Endothelial cell (in vitro differentiated cells): ENCODE measurements at regions not wholly inside any gene's neighbourhood (a gene's known extent, or its start where the extent isn't known, plus 50 kb on each side); places are given as distances from the start of the nearest gene placed in this dataset.

Experiments used
- DNase-seq: peaks from one replicate; pipeline ENCODE4 v3.0.0; 2021; ENCODE audit warnings: low spot score
- H3K27ac Mint-ChIP-seq: one replicate; pipeline ENCODE4 v1.8.0; 2021; ENCODE audit warnings: mixed read lengths, inconsistent platforms; ENCODE audit not compliant: unreplicated experiment
- H3K27me3 Mint-ChIP-seq: one replicate; pipeline ENCODE4 v1.8.0; 2021; ENCODE audit warnings: mild to moderate bottlenecking, moderate library complexity, mixed read lengths, inconsistent platforms; ENCODE audit not compliant: unreplicated experiment
- H3K36me3 Mint-ChIP-seq: one replicate; pipeline ENCODE4 v1.8.0; 2021; ENCODE audit warnings: mild to moderate bottlenecking, low read depth, mixed read lengths, inconsistent platforms; ENCODE audit not compliant: unreplicated experiment
- H3K4me1 Mint-ChIP-seq: one replicate; pipeline ENCODE4 v1.8.0; 2021; ENCODE audit warnings: mild to moderate bottlenecking, mixed read lengths, inconsistent platforms; ENCODE audit not compliant: unreplicated experiment
- H3K4me3 Mint-ChIP-seq: one replicate; pipeline ENCODE4 v1.8.0; 2021; ENCODE audit warnings: mild to moderate bottlenecking, mixed read lengths, inconsistent platforms; ENCODE audit not compliant: unreplicated experiment
- H3K9me3 Mint-ChIP-seq: one replicate; pipeline ENCODE4 v1.8.0; 2021; ENCODE audit warnings: mixed read lengths, inconsistent platforms; ENCODE audit not compliant: unreplicated experiment
- TF ChIP-seq, protein P1 (sequence below): fragments of 200-600 bp; sonication (generic); IDR thresholded peaks from one replicate; pipeline ENCODE4 v1.5.0; 2021; ENCODE audit warnings: antibody characterized with exemption; ENCODE audit not compliant: unreplicated experiment

DNA sequence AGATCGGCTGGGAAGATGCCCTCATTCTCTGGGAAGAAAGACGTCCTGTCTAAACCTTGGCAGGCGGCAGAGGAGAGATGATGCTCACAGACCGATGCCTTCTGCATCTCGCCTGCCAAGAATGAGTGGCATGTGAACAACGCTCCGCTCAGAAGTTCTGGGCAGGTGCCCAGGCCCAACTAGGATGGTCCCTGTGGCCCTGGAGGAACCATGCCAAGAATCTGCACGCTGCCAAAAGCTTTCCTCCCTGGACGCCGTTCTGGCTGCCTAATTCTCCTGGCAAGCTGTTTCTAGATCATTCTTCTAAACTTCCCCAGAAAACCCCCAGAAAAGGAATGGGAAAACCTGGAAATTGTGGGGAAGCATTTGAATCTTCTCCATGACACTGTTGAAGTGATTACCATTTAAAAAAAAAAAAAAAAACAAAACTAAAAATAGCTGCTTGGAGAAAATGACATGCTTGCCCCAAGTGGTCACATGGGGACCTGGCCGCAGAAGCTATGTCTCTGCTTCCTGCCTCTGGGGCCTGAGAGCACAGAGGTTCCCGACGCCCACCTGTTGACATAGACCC lies 440.9 kb downstream of the PRDM2 start:
- Mint-ChIP-seq H3K9me3 (no peaks in the 10 kb centered on the region), H3K36me3 (no peaks in the 10 kb centered on the region), H3K4me1 (peaks cover 10% of the 10 kb centered on the region), H3K4me3 (no peak overlapping the region), H3K27ac (no peak overlapping the region), H3K27me3 (no peaks in the 10 kb centered on the region)
- no peak for DNase-seq
- TF ChIP-seq, protein P1, sequence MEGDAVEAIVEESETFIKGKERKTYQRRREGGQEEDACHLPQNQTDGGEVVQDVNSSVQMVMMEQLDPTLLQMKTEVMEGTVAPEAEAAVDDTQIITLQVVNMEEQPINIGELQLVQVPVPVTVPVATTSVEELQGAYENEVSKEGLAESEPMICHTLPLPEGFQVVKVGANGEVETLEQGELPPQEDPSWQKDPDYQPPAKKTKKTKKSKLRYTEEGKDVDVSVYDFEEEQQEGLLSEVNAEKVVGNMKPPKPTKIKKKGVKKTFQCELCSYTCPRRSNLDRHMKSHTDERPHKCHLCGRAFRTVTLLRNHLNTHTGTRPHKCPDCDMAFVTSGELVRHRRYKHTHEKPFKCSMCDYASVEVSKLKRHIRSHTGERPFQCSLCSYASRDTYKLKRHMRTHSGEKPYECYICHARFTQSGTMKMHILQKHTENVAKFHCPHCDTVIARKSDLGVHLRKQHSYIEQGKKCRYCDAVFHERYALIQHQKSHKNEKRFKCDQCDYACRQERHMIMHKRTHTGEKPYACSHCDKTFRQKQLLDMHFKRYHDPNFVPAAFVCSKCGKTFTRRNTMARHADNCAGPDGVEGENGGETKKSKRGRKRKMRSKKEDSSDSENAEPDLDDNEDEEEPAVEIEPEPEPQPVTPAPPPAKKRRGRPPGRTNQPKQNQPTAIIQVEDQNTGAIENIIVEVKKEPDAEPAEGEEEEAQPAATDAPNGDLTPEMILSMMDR: no peak

DNA sequence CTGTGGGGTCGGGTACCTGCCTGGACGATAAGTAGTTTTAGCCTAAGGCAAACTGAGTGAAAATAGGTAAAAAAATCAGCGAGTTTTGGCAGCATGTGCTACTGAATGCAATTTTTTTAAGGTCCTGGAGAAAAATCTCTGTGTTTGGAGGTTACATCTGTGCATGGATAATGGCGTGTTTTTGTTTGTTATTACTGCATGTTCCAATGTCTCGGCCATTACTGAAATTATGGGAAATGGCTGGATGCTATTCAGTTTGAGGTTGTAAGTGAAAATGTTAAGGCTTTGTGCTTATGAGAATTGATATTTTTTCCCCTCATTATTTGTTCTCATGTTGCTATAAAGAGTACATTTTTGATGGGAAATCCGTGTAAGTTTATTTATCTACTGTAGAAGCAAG lies 441.7 kb downstream of the PRDM2 start:
- no peaks in the 10 kb centered on the region for H3K9me3 Mint-ChIP-seq
- H3K4me1 Mint-ChIP-seq: peaks cover 6% of the 10 kb centered on the region
- H3K4me3 Mint-ChIP-seq: no peak overlapping the region
- no peaks in the 10 kb centered on the region for H3K27me3 Mint-ChIP-seq
- no peak overlapping the region for H3K27ac Mint-ChIP-seq
- no peaks in the 10 kb centered on the region for H3K36me3 Mint-ChIP-seq
- no peak for DNase-seq
- TF ChIP-seq, protein P1: no peak

DNA sequence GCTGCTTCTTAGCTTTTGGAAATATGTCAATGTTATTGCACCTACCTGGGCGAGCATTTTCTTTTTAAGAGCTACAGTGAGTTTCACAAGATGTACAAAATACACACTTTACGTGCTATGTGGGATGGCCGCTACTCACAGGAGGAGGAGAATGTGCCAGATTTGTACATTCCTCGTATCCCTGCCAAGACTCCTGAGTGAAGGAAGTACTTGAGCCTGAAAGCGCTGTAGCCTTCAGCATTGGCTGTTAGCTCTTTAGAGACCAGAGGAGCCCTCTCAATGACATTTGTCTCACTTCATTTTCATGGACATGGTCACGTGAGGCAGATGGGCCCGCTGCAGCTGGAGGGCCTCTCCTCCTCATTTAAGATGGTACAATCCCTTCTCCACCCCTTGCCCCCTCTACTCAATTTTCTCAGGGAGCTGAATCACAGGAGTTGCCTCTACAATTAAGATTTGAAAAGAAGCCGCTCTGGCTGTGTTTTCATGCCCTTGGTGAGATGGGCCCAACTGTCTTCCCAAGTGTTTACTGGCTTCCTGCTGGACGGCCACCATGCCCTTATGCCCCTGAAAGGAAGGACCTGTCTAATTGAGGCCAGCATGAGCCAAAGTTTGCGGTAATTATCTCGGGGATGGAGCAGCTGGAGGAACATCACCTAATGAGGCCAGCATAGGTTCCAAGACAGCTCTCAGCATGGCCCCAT lies 442.6 kb downstream of the PRDM2 start:
- Mint-ChIP-seq H3K27me3 (no peaks in the 10 kb centered on the region), H3K4me1 (peaks cover 4% of the 10 kb centered on the region), H3K27ac (no peak overlapping the region), H3K9me3 (no peaks in the 10 kb centered on the region), H3K36me3 (no peaks in the 10 kb centered on the region), H3K4me3 (no peak overlapping the region)
- TF ChIP-seq, protein P1: no peak
- DNase-seq: no peak

DNA sequence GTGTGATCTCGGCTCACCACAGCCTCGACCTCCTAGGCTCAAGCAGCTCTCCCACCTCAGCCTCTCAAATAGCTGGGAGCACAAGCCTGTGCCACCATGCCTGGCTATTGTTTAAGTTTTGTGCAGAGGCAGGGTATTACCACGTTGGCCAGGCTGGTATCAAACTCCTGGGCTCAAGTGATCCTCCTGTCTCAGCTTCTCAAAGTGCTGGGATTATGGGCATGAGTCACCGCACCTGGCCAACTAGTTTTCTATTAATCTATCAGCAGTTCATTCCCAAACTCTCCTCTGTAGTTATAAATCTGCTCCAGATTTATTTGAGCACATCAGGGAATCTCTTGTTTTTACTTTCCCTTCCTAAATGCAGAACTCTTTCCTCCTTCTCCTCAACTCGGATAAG lies 443.8 kb downstream of the PRDM2 start:
- Mint-ChIP-seq H3K9me3 (peaks cover 5% of the 10 kb centered on the region), H3K36me3 (no peaks in the 10 kb centered on the region), H3K27me3 (no peaks in the 10 kb centered on the region), H3K4me1 (peaks cover 10% of the 10 kb centered on the region), H3K4me3 (no peak overlapping the region), H3K27ac (no peak overlapping the region)
- no peak for DNase-seq
- TF ChIP-seq, protein P1: no peak

DNA sequence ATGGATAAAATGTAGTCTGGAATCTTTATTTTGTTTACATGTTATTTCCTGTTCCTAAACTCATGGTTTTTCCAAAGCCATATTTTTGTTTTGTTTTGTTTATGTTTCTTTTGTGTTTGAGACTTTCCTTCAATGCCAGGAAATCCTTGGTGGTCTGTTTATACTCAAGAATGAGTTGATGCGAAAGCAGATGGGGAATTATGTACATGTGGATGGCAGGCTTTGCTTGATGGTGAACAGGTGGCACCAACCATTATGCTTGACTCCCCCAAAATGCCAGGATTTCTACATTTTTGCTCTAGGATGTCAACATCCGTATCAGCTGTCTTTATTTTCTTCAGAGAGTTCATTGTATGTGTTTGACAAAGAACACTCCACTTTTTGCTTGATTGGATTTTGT lies 448.5 kb downstream of the PRDM2 start:
- Mint-ChIP-seq H3K27ac (peak overlapping the region; percentile 9), H3K4me3 (no peak overlapping the region), H3K9me3 (peaks cover 5% of the 10 kb centered on the region), H3K4me1 (peaks cover 11% of the 10 kb centered on the region), H3K36me3 (no peaks in the 10 kb centered on the region), H3K27me3 (peaks cover 2% of the 10 kb centered on the region)
- DNase-seq: no peak
- TF ChIP-seq, protein P1: no peak
